ENCODE measurements at regions not wholly inside any gene's neighbourhood (a gene's known extent, or its start where the extent isn't known, plus 50 kb on each side); places are given as distances from the start of the nearest gene placed in this dataset.

- no peak for TF ChIP-seq CTCF (IDR thresholded peaks at IDR 0.05 in 4 of 5, conservative IDR thresholded peaks at IDR 0.05 in 1 of 5)
- TF ChIP-seq POLR2A (IDR thresholded peaks at IDR 0.05) = no peak
Observed at GRCh38 chr4:127558489-127559407, 74.0 kb upstream of the INTU start.
